Heart left ventricle (tissue), 16 donors: ENCODE measurements at regions not wholly inside any gene's neighbourhood (a gene's known extent, or its start where the extent isn't known, plus 50 kb on each side); places are given as distances from the start of the nearest gene placed in this dataset.

Source experiments
- ATAC-seq, 4 donors: fragments of 200-7000 bp; cut with Tn5 transposase; one replicate each; pipeline ENCODE4 v1.9.1; 2020 to 2022; ENCODE audit warnings: moderate library complexity in 4 of 4, mild to moderate bottlenecking in 3 of 4, moderate number of reproducible peaks in 1 of 4
- DNase-seq, 5 donors: peaks; one replicate each; pipeline ENCODE4 v3.0.0-alpha.2; 2020
- H3K27ac ChIP-seq, 12 donors: fragments of 200-600 bp; sonication (generic) in 4 of 12; one replicate each; pipeline versions ENCODE4 v1.5.0 to v1.8.0; 2016 to 2022; ENCODE audit warnings: mild to moderate bottlenecking in 2 of 12
- H3K27me3 ChIP-seq, 9 donors: fragments of 200-600 bp; sonication (generic) in 2 of 9; one replicate each; pipeline versions ENCODE4 v1.5.1 to v1.8.0; 2016 to 2022; ENCODE audit warnings: mild to moderate bottlenecking in 3 of 9
- H3K36me3 ChIP-seq, 9 donors: fragments of 200-600 bp; sonication (generic) in 2 of 9; one replicate each; pipeline versions ENCODE4 v1.5.0 to v1.8.0; 2018 to 2022; ENCODE audit warnings: mild to moderate bottlenecking in 2 of 9
- H3K4me1 ChIP-seq, 12 donors: fragments of 200-600 bp; sonication (generic) in 4 of 12; one replicate each; pipeline versions ENCODE4 v1.5.0 to v1.8.0; 2016 to 2022; ENCODE audit warnings: mild to moderate bottlenecking in 3 of 12
- H3K4me3 ChIP-seq, 12 donors: fragments of 200-600 bp; sonication (generic) in 4 of 12; one replicate each; pipeline versions ENCODE4 v1.5.0 to v1.8.0; 2017 to 2022; ENCODE audit warnings: mild to moderate bottlenecking in 9 of 12, moderate library complexity in 4 of 12
- H3K9me3 ChIP-seq, 12 donors: fragments of 200-600 bp; sonication (generic) in 4 of 12; one replicate each; pipeline versions ENCODE4 v1.5.0 to v1.8.0; 2016 to 2022; ENCODE audit warnings: mild to moderate bottlenecking in 1 of 12
- POLR2A ChIP-seq, 2 donors: fragments of 450-650 bp; IDR thresholded peaks; one replicate each; pipeline ENCODE4 v1.6.1; 2017; ENCODE audit warnings: antibody characterized with exemption in 2 of 2, mild to moderate bottlenecking in 2 of 2, moderate library complexity in 2 of 2
- WGBS, 4 donors: extraction: QIAGEN DNeasy Blood & Tissue Kit in 2 of 4; methylation state at CpG; one replicate each; pipeline versions ENCODE4 v1.1.5 to v1.1.7; 2013 to 2018; 5-methylcytosine and 5-hydroxymethylcytosine counted together
- intact Hi-C, 10 donors: fragments of 100-400 bp; cut with DNase I; formaldehyde crosslinking; loops; one replicate each; pipeline versions ENCODE4 v1.11.1 to v1.14.2; 2022
- TF ChIP-seq, protein P1 (sequence below), 12 donors: fragments of 200-600 bp; sonication (generic) in 4 of 12; IDR thresholded peaks; one replicate each; pipeline versions ENCODE4 v1.5.0 to v1.8.0; 2018 to 2022; ENCODE audit warnings: antibody characterized with exemption in 12 of 12, mild to moderate bottlenecking in 5 of 12
- donor health status: ischemic (EF 13 %, LVEDD 7.1; RV severe dilation, severe dysfunction).
- donor health status: healthy with polysubstance abuse.
- donor health status: DM: no; HTN: yes; CAD: no.
- donor health status: DM: no; HTN: no; CAD: no.
- donor health status: ischemic (EF 25% LVEDD 6.9; RV normal size, moderate dysfunction).
- donor health status: ischemic (EF 25% LVEDD 5.7; RV mildly dilated, moderate dysfunction).
- donor health status: healthy.
- donor health status: DM: yes; HTN: yes; CAD: no.
- donor health status: ischemic (EF 35%, LVEDD 5.7; RV mildly dilated, moderate dysfunction).
- donor health status: nonischemic (EF 11% LVEDD 7.7; RV severe dilation, severe dysfunction).
- donor health status: DM: yes; HTN: yes; CAD: no.
- donor health status: PGD.
- donor health status: ischemic (EF 29% LVEDD 5.4; RV normal size, mild dysfunction).
- donor health status: nonischemic (EF 23%, LVEDD 6.1; RV moderate dilation, normal function).

DNA sequence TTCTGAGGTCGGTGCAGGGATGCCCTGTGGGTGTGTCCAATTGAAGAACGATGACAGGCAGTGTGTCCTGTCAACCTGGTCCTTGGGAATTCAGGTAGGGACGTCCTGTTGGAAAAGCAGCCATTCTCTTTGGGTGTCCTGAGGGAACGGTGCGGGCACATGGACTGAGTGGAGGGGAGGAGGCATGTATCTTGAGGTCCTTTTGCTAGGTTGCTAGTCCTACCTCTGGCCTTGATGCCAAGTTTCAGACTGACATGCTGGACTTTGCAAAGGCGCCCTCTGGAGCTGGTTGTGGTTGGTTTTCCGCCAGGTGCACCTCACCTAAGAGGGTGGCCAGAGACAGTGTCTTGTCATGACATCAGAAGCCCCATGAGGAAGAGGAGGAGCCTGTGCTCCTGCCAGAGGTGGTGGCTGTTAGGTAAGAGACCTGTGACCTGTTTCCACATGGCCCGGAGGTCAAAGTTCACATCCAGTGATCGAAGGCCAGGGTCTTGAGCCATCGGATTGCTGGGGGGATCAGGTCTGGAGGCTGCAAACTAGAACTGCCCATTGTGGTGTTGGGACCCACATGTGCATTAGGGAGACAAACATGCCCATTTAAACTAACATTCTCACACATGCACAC, 106.3 kb downstream of the SNRPN start:
- ATAC-seq (no peak), DNase-seq (peak in 1 of 5 donors; percentile 6)
- Histone ChIP-seq H3K9me3 (peaks cover 9 to 100% (median 100%) of the 10 kb centered on the region in 12 donors), H3K4me3 (no peak overlapping the region), H3K27ac (no peak overlapping the region), H3K36me3 (peaks cover 24 to 100% (median 95%) of the 10 kb centered on the region in 9 donors), H3K27me3 (no peaks in the 10 kb centered on the region), H3K4me1 (no peaks in the 10 kb centered on the region)
- intact Hi-C loops = no loop called here
- WGBS, 4 donors = 82 to 89% (median 85%) methylated on average over 9 to 10 of the region's 10 CpGs
- TF ChIP-seq POLR2A (IDR thresholded peaks at IDR 0.05) = no peak
- TF ChIP-seq, protein P1, sequence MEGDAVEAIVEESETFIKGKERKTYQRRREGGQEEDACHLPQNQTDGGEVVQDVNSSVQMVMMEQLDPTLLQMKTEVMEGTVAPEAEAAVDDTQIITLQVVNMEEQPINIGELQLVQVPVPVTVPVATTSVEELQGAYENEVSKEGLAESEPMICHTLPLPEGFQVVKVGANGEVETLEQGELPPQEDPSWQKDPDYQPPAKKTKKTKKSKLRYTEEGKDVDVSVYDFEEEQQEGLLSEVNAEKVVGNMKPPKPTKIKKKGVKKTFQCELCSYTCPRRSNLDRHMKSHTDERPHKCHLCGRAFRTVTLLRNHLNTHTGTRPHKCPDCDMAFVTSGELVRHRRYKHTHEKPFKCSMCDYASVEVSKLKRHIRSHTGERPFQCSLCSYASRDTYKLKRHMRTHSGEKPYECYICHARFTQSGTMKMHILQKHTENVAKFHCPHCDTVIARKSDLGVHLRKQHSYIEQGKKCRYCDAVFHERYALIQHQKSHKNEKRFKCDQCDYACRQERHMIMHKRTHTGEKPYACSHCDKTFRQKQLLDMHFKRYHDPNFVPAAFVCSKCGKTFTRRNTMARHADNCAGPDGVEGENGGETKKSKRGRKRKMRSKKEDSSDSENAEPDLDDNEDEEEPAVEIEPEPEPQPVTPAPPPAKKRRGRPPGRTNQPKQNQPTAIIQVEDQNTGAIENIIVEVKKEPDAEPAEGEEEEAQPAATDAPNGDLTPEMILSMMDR (IDR thresholded peaks at IDR 0.05) = no peak

DNA sequence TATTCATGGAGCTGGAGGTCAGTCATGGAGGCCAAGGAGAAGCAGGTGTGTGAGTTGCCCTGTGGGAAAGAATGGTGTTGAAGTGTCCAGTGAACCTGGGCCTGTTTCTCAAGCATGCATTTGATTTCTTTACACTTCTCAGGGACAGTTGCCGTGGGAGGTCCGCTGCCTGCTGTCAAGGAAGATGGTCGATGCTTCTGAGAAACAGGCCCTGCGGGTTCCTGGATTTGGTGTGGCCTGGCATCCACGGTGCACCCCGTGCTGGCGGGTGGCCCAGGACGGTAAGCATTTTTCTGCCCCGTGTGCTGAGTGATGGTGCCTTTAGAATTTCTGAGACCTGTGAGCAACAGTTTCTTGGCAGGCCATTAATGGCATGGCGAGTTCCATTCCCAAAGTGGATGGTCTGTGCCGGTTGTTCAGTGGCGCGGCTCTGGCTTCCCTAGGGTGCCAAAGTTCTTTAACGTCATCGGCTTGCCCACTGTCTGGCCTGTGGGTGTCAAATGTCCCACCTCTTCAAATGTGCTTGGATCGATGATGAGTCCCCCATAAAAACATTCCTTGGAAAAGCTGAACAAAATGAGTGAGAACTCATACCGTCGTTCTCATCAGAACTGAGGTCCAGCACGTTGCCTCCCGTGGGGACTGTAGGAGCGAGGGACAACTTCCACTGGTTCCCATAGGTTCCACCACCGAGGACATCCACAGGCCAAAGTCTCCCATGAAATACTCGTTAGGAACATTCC, 107.2 kb downstream of the SNRPN start:
- Histone ChIP-seq H3K27me3 (no peaks in the 10 kb centered on the region), H3K4me3 (no peak overlapping the region), H3K9me3 (peaks cover 9 to 100% (median 100%) of the 10 kb centered on the region in 12 donors), H3K4me1 (no peaks in the 10 kb centered on the region), H3K27ac (no peak overlapping the region), H3K36me3 (peaks cover 21 to 100% (median 94%) of the 10 kb centered on the region in 9 donors)
- peak in 1 of 5 donors; percentile 3 for DNase-seq
- no peak for ATAC-seq
- TF ChIP-seq POLR2A (IDR thresholded peaks at IDR 0.05) = no peak
- TF ChIP-seq, protein P1 (IDR thresholded peaks at IDR 0.05) = no peak
- WGBS, 4 donors = 84 to 93% (median 90%) methylated on average over 22 to 23 of the region's 23 CpGs
- intact Hi-C loops = no loop called here

DNA sequence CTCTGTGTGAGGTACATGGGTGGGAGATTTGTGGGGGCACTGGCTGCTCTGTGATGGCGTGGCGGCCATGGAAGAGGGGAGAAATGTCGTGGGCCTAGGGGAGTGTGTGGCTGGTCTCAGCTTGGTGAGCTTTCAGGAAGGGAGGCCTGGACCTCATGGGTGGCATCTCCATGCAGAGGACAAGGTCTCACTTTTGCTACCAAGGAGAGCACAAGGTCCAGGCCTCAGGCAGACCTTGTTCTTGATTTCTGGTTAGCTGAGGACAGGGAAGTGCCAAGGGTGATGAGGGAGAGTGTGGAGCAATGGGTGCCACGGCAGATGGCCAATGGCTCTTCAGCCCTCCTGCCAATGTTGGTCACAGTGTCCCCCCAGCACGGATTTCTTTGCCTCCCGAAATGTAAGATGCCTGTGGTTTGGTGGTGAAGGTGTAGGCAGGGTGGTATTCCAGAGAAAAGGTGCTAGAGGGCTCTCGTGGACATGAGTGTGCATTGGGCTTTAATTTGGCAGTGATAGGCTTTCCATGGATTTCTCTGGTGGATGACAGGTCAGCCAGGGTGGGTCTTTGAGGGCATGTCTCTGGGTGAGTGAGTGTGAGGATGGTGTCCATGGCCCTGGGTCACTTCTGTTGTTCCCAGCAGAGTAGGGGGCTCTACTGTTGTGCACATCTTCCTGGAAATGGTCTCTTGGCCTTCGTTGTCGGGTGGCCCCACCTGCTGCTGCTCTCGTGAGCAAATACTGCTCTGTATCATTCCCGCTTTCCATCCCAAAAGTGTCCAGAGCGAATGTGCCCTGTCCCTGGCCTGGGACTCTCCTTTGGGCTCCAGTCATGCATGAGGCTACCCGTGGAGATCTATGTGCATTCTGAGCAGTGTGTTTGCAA, 108.0 kb downstream of the SNRPN start:
- DNase-seq (peak in 1 of 5 donors; percentile 4), ATAC-seq (no peak)
- Histone ChIP-seq H3K9me3 (peaks cover 10 to 100% (median 100%) of the 10 kb centered on the region in 12 donors), H3K27me3 (no peaks in the 10 kb centered on the region), H3K4me3 (no peak overlapping the region), H3K27ac (no peak overlapping the region), H3K36me3 (peaks cover 24 to 100% (median 95%) of the 10 kb centered on the region in 9 donors), H3K4me1 (no peaks in the 10 kb centered on the region)
- 80 to 85% (median 84%) methylated on average over 10 to 13 of the region's 13 CpGs for WGBS, 4 donors
- intact Hi-C loops = no loop called here
- TF ChIP-seq, protein P1 (IDR thresholded peaks at IDR 0.05) = no peak
- TF ChIP-seq POLR2A (IDR thresholded peaks at IDR 0.05) = no peak
